Activated CD8-positive, alpha-beta T cell treated with anti-CD3 and anti-CD28 coated beads for 36 hours (primary cell): ENCODE measurements at regions not wholly inside any gene's neighbourhood (a gene's known extent, or its start where the extent isn't known, plus 50 kb on each side); places are given as distances from the start of the nearest gene placed in this dataset.

Experiments
- ATAC-seq: fragments of 200-7000 bp; cut with Tn5 transposase; one replicate; pipeline ENCODE4 v1.10.0; 2021; ENCODE audit warnings: mild to moderate bottlenecking, moderate library complexity
- CTCF ChIA-PET: fragments of 350-600 bp; sonication (Branson Sonifier 250); formaldehyde crosslinking; loops from one replicate; lab custom pipeline; 2021; ENCODE audit warnings: antibody characterized with exemption; lab: Charles Lee
- POLR2A ChIA-PET: fragments of 350-600 bp; sonication (Branson Sonifier 250); formaldehyde crosslinking; loops from one replicate; lab custom pipeline; 2021; ENCODE audit warnings: antibody characterized with exemption; lab: Charles Lee
- DNase-seq: peaks from one replicate; pipeline ENCODE4 v3.0.0-alpha.2; 2020
- H3K27ac Mint-ChIP-seq: one replicate; pipeline ENCODE4 v1.8.0; 2021; ENCODE audit warnings: mild to moderate bottlenecking, mixed read lengths
- H3K27me3 Mint-ChIP-seq: one replicate; pipeline ENCODE4 v1.8.0; 2021; ENCODE audit warnings: mixed read lengths
- H3K36me3 Mint-ChIP-seq: one replicate; pipeline ENCODE4 v1.8.0; 2021; ENCODE audit warnings: low read depth, mixed read lengths
- H3K4me1 Mint-ChIP-seq: one replicate; pipeline ENCODE4 v1.8.0; 2021; ENCODE audit warnings: low read depth, mixed read lengths
- H3K4me3 Mint-ChIP-seq: one replicate; pipeline ENCODE4 v1.8.0; 2021; ENCODE audit warnings: mild to moderate bottlenecking, moderate library complexity, mixed read lengths
- H3K9me3 Mint-ChIP-seq: one replicate; pipeline ENCODE4 v1.8.0; 2021; ENCODE audit warnings: mixed read lengths
- CTCF ChIP-seq: fragments of 200-600 bp; IDR thresholded peaks from one replicate; pipeline ENCODE4 v1.8.0; 2022; ENCODE audit warnings: antibody characterized with exemption, mild to moderate bottlenecking
- intact Hi-C: fragments of 100-400 bp; cut with micrococcal nuclease; formaldehyde crosslinking; loops from one replicate; pipeline ENCODE4 v1.10.0; 2022

- CTCF ChIA-PET = no interaction called here
- H3K4me1 Mint-ChIP-seq = no peaks in the 10 kb centered on the region
Observed at GRCh38 chr4:124594945-124595344, 117.6 kb downstream of the ANKRD50 start.

GRCh38 chr4:124596816-124597215 is 115.7 kb downstream of the ANKRD50 start:
- H3K27ac Mint-ChIP-seq = no peak overlapping the region
- TF ChIP-seq CTCF = no peak
- H3K27me3 Mint-ChIP-seq = peaks cover 2% of the 10 kb centered on the region
- H3K4me3 Mint-ChIP-seq = no peak overlapping the region
- intact Hi-C loops = no loop called here
- no peaks in the 10 kb centered on the region for H3K9me3 Mint-ChIP-seq
- ATAC-seq (no peak), DNase-seq (no peak)
- POLR2A ChIA-PET = no interaction called here
- CTCF ChIA-PET = no interaction called here
- H3K4me1 Mint-ChIP-seq = no peaks in the 10 kb centered on the region
- no peaks in the 10 kb centered on the region for H3K36me3 Mint-ChIP-seq

More at GRCh38 chr4:124594945-124595344, 117.6 kb downstream of the ANKRD50 start:
- DNase-seq (no peak), ATAC-seq (no peak)
- Mint-ChIP-seq H3K27me3 (peaks cover 2% of the 10 kb centered on the region), H3K36me3 (no peaks in the 10 kb centered on the region), H3K4me3 (no peak overlapping the region), H3K27ac (no peak overlapping the region), H3K9me3 (no peaks in the 10 kb centered on the region)
- TF ChIP-seq CTCF = no peak
- POLR2A ChIA-PET = no interaction called here
- intact Hi-C loops = no loop called here

GRCh38 chr4:124610211-124610610 is 102.3 kb downstream of the ANKRD50 start:
- Mint-ChIP-seq H3K4me1 (no peaks in the 10 kb centered on the region), H3K9me3 (no peaks in the 10 kb centered on the region), H3K27me3 (no peaks in the 10 kb centered on the region), H3K36me3 (no peaks in the 10 kb centered on the region), H3K27ac (no peak overlapping the region), H3K4me3 (no peak overlapping the region)
- TF ChIP-seq CTCF = no peak
- intact Hi-C loops = no loop called here
- CTCF ChIA-PET = no interaction called here
- POLR2A ChIA-PET = no interaction called here
- ATAC-seq = no peak
- no peak for DNase-seq
